ENCODE measurements at regions not wholly inside any gene's neighbourhood (a gene's known extent, or its start where the extent isn't known, plus 50 kb on each side); places are given as distances from the start of the nearest gene placed in this dataset.
"Not testable (repeated sequence)": the region's sequence is repeated elsewhere in the genome, so short reads cannot be mapped to it uniquely, and the experiment has no call there.

DNA sequence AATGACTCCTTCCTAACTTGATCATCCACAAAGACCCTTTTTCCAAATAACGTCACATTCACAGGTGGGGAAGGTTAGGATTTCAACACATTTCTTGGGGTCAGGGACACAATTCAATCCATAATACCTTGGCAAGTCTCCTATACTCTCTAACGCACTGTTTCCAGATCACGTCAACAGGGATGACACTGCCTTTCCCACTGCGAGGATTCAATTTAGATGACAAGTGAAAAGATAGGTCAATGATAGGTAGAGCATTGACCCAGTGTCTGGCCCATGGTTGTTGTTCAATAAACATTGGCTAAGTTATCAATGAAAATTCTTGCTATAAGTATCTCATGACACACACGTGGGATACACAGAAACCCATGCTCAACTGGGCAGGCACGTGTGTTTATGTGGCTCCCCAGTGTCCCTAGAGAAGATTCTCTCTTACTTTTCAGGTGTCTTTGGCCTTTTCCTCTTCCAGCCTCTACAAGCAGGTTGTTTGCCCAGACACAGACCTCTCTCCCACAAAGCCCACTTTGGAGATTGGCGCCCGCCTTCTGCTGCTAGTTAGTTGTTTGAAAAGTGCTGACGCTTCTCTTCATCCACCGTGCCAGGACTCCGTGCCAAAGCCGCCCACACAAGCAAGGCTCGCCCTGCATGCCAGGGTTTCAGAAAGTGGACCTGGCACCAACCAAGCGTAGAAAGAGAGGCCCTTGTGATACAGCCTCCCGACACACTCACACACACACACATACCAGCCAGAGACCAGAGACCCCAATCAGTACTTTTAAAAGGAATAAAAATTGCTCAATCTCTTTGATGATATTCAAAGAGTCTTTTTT, 594.5 kb downstream of the BNC2 start:
- no peak for DNase-seq (ENCODE audit: low read depth)

- no peak for DNase-seq (ENCODE audit: low read depth)
Observed at GRCh38 chr9:16276866-16277265, 593.6 kb downstream of the BNC2 start.

DNA sequence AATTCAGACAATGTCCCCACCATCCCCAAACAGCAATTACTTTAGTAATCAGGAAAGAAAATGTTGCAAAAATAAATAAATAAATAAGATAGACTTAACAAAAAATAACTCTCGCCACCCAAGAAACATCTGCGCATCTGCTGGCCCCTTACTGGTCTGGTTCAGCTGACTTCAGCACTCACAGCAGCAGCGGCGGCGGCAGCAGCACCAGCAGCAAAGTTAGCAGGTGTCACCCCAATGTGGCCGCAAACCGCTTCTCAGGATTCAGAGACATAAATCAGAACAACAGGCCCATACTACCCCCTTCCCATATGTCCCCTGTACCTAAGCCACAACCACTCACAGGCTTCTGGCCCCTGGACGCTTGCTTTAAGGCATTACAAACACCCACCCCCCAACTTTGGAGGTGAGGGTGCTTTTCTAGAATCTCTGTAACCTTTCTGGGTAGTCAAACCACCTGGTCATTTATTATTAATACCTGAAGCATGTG, 593.0 kb downstream of the BNC2 start:
- no peak for DNase-seq (ENCODE audit: low read depth)

DNA sequence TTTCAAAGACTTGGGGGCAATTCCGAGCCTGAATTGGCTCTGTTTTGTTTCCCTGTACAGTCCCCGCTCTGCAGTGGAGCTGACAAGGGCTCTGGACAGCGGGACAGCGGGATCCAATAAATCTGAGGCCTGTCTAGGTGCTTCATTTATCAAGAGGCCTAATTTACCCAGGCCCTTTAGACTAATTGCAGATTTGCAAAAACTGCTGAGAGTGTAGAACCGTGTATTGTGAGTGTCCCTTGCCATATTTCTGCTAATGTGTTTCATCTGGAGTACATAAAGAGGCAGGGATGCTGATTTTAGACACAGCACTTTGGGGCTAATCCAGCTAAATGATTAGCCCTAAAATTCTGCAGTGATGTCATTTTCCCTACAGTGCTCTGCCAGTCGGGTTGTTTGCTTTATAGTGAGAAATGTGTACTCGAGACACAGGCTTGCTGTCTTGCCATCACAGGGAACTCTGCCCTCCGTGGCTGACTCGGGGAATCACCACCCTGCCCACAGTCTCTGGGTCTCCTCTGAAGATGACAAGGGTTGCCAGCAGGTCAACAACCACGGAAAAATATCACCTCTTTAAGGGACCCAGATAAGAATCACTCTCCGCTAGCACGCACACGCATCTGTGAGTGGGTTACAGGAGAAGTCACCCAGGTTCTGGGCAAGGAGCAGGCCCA, 592.0 kb downstream of the BNC2 start:
- DNase-seq (ENCODE audit: low read depth), result no peak

DNA sequence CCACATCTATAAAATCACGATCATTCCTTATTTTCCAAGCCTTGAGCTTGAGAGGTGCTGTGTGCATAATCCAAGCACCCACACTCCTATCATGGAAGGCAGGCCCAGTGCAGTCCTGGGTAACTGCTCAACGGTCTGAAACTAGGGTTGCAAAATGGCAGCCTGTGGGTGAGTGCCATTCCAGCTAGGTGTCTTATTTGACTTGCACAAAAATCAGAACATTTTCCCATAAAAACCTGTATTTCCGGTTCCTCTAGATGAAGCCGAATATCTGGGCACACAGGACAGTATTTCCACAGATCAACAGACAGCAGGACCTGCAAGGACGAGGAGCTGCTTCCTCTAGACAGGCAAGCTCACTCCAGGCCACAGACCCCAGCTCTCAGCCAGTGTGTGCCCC, 588.8 kb downstream of the BNC2 start:
- no peak for DNase-seq (ENCODE audit: low read depth)

DNA sequence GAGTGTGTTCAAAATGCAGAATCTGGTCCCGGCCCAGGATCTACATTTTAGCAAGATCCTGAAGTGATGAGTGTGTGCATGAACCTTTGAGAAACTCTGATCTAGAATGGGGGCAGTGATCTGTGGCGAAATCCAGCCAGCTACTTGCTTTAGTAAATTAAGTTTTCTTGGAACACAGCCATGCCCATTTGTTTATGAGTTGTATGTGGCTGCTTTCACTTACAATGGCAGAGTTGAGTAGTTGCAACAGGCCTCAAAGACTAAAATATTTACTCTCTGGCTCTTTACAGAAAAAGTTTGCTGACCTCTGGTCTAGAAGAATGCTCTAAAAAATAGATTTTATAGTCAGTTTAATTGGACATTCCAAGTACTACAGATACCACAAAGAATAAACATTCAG, 588.3 kb downstream of the BNC2 start:
- DNase-seq (ENCODE audit: low read depth), result peak; percentile 83

DNA sequence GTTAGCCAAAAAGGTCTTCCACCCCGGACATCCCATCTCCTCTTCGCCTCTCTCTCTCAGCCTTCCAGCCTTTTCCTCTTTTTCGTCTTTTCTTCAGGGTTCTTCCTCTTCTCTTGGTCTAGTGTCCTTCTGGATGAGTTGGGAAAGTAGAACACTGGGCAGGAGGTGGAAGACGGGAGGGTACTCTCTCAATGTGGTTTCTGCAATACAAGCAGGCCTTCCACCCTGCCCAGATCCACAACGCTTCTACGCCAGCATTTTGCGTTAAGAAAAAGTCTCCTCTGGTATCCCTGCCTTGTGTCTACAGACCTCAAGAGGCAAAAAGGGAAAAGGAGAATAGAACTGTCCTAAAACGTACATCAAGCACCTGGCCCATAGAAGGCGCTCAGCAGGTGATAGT, 587.8 kb downstream of the BNC2 start:
- no peak for DNase-seq (ENCODE audit: low read depth)

DNA sequence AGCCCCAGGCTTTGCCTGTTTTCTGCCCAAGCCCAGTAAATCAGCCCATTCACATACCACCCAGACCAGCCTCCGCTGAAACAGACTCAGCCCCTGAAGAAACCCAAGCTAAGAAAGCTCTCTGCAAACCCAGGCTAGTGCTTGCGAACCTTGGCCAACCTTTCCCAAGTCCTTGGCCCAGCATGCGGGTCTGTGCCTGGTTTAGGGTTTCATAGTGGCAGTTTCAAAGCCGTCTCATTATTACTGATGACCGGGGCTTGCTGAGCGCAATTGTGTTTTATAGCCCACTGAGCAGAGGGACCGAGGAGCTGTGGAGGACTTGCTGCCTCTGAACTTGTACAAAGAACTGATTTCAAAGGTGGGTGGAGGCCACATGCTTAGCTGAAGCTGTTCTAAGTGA, 584.3 kb downstream of the BNC2 start:
- no peak for DNase-seq (ENCODE audit: low read depth)

GRCh38 chr9:16289639-16290038, 580.8 kb downstream of the BNC2 start:
- no peak for DNase-seq (ENCODE audit: low read depth)

- DNase-seq (ENCODE audit: low read depth), result no peak
Observed at GRCh38 chr9:16290169-16290568, 580.3 kb downstream of the BNC2 start.

DNA sequence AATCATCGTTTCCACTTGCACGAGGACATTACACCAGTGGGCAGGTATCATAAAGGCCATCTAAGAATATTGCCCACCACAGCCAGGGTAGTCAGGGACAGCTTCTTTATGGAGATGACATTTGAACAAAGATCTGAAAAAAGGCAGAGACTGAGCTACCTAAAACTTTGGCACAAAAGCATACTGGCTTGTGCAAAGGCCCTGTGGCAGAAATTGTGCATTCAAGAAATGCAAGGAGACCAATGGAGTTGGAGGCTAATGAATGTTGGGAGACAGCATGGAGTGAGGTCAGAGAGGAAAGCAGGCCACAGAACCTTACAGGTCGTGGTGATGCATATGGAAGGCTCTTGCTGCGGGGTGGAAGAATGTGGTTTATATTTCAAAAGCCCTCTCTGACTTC, 578.5 kb downstream of the BNC2 start:
- DNase-seq (ENCODE audit: low read depth), result no peak

DNA sequence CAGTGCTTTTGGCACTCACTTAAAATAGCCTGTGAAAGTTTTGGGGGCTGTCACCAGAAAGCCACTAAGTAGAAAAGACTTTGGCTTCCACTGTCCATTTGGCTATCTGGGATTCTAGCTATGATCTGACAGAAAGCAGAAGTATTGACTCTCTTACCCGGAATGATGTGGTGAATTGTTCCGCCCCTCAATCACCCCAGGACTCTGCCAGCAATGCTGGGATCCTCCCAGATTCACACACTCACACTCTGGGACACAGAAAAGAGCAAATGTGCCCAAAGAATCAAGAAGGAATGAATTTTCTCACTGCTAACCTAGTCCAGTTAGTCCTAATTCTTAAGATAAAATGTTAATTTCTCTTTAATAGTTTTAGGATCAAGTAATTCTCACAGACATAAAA, 576.9 kb downstream of the BNC2 start:
- no peak for DNase-seq (ENCODE audit: low read depth)

DNA sequence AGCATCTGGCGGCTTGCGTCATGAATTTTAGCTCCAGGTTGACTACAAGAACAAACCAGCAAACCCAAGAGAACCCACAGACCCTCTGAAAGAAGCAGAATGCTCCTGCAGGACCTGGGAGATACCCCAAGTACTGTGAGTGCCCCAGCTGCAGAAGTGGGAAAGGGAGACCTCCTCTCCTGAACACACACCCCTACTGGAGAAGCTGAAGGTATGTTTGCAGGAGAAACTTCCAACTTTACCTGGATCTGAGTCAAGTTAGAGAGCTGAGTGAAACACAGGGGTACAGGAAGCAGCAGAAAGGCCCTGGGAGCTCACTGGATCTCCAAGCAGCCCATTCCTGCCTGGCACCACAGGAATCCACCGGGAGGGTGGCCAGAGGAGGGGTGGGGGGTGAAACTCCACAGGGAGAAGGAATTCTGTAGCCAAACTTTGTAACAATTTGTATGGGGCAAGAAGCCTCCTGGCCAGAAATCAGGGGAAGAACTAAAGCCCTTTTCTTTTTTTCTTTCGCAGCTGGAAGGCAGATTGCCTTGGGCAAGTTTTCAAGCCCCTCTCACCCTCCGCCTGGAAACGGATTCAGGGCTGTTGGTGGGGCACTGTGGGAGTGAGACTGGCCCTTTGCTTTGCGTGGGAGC, 576.2 kb downstream of the BNC2 start:
- peak; percentile 29 for DNase-seq (ENCODE audit: low read depth)

GRCh38 chr9:16294940-16295339, 575.5 kb downstream of the BNC2 start:
- not testable (repeated sequence) for DNase-seq (ENCODE audit: low read depth)

GRCh38 chr9:16299368-16299767, 571.1 kb downstream of the BNC2 start:
- DNase-seq (ENCODE audit: low read depth), result not testable (repeated sequence)

- no peak for DNase-seq (ENCODE audit: low read depth)
Observed at GRCh38 chr9:16303506-16303905, 567.0 kb downstream of the BNC2 start.

GRCh38 chr9:16304301-16304700, 566.2 kb downstream of the BNC2 start:
- DNase-seq (ENCODE audit: low read depth), result no peak

- no peak for DNase-seq (ENCODE audit: low read depth)
Observed at GRCh38 chr9:16306586-16306985, 563.9 kb downstream of the BNC2 start.

DNA sequence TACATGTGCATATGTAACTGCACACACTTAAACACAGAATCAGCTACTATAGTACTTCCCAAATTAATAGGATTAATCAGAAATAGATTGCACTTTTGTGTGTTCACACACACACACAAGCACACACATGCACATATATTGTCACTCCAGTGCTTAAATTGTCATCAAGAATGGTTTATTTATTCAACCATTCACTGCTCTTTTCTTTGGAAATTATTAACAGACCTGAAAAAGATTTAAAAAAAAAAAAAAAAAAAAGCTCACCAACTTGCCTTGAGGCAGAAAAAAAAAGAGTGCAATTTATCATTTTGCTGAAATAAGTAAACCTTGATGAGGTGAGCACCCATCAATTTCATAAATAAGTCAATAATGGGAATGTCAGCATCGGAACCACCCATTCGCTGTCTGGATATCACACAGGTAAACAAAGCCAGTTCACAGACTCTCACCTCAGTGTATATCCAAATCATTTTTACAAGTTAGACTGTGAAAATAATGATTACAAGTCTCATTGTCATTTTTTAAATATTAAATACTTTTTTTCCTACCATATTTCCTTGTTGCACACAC, 562.8 kb downstream of the BNC2 start:
- no peak for DNase-seq (ENCODE audit: low read depth)

- DNase-seq (ENCODE audit: low read depth), result no peak
Observed at GRCh38 chr9:16308645-16309044, 561.8 kb downstream of the BNC2 start.

- DNase-seq (ENCODE audit: low read depth), result no peak
Observed at GRCh38 chr9:16309082-16309468, 561.4 kb downstream of the BNC2 start.

DNA sequence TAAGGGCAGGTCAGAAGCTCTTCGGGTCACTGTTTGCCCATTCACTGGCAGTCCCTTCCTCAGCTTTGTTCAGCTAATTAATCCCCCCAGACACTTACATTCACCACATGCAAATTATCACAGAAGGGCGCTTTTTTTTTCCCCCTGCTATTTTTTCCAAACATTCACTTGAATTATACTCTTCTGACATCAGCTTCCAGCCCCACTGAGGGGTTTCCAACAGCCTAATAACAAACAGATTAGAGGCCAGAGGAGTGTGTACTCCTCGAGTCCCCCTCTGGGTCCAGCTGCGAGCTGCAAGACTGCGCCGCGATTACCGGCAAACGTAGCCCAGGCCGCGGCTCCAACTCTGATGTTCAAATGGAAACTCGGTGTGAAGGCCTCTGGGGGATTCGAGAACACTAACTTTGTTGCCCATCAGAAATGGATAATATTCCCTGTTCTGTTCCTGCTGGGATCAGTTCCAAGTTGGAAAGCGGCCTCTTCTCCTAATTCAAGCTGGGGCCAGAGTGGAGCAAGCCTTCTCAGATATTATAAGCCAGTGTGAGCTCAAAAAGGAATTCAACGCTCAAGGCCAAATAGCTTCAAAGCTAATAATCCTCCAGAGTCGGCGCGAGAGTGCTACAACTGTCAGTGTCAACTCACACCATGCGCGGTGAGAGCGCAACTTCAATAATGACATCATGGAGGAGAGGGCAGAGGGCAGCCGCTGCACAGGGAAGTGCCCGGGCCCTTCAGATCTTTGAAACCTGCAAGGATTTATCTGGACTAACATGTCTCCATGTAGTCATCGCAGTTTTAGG, 560.8 kb downstream of the BNC2 start:
- DNase-seq (ENCODE audit: low read depth), result no peak
